ENCODE measurements at regions not wholly inside any gene's neighbourhood (a gene's known extent, or its start where the extent isn't known, plus 50 kb on each side); places are given as distances from the start of the nearest gene placed in this dataset.

- Histone ChIP-seq H3K36me3 (ENCODE audit: control insufficient read depth, insufficient read depth, low read length) (no peaks in the 10 kb centered on the region), H3K27me3 (replicated peaks; ENCODE audit: control insufficient read depth, insufficient read depth, low read length, poor library complexity, severe bottlenecking) (no peaks in the 10 kb centered on the region), H3K4me1 (ENCODE audit: control insufficient read depth, insufficient read depth, low read length, poor library complexity, severe bottlenecking) (no peaks in the 10 kb centered on the region), H3K9me3 (ENCODE audit: control insufficient read depth, low read length) (peaks cover 5% of the 10 kb centered on the region), H3K4me3 (ENCODE audit: insufficient read depth, low read depth, low read length, poor library complexity, severe bottlenecking) (no peak overlapping the region), H3K27ac (ENCODE audit: insufficient read depth, low read length, poor library complexity, severe bottlenecking) (no peak overlapping the region)
- no peak for DNase-seq
These were observed 562.2 kb upstream of the SLIT2 start for GRCh38 chr4:19689511-19689910.

DNA sequence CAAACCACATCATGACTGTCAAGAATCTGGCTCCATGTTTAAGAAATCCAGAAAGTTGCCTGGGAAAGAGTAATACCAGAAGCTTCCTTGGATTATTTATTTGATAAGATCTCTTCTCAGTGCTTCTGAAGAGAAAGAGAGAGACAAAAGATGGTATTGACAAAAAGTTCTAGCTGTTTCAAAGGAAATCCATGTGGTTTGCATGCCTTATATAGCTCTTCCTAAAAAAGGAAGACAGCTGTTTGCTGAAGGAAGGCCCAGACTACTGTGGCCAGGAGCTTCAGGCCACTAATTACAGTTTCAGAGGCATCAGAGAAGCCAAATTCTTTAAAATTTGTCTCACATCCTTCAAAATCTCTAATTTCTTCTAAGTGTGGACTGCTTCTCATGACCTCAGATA is 565.2 kb upstream of the SLIT2 start:
- DNase-seq, result no peak
- no peak overlapping the region for H3K4me3 ChIP-seq (ENCODE audit: insufficient read depth, low read depth, low read length, poor library complexity, severe bottlenecking)
- H3K27ac ChIP-seq (ENCODE audit: insufficient read depth, low read length, poor library complexity, severe bottlenecking), result no peak overlapping the region
- peaks cover 5% of the 10 kb centered on the region for H3K9me3 ChIP-seq (ENCODE audit: control insufficient read depth, low read length)
- H3K4me1 ChIP-seq (ENCODE audit: control insufficient read depth, insufficient read depth, low read length, poor library complexity, severe bottlenecking), result no peaks in the 10 kb centered on the region
- no peaks in the 10 kb centered on the region for H3K36me3 ChIP-seq (ENCODE audit: control insufficient read depth, insufficient read depth, low read length)
- H3K27me3 ChIP-seq (replicated peaks; ENCODE audit: control insufficient read depth, insufficient read depth, low read length, poor library complexity, severe bottlenecking), result no peaks in the 10 kb centered on the region

DNA sequence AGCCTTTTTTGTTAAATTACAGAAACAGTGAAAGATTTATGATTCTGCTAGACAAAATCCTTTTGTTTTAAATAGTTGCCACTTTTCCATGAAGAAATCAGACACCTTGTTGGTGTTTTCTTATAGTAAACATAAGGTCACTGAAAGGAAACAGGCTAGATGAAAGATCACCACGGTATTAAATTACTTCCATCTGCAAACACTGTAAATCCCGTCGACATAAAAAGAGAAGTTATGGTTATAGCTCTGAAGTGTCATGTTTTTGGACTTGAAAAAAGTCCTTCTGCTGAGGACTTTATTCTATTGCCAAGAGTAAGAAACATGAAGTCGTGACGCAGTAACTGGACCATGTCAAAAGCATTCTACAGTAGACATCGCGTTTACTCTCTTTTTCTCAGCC is 567.6 kb upstream of the SLIT2 start:
- H3K4me3 ChIP-seq (ENCODE audit: insufficient read depth, low read depth, low read length, poor library complexity, severe bottlenecking), result no peak overlapping the region
- DNase-seq, result no peak
- no peaks in the 10 kb centered on the region for H3K27me3 ChIP-seq (replicated peaks; ENCODE audit: control insufficient read depth, insufficient read depth, low read length, poor library complexity, severe bottlenecking)
- H3K27ac ChIP-seq (ENCODE audit: insufficient read depth, low read length, poor library complexity, severe bottlenecking), result no peak overlapping the region
- no peaks in the 10 kb centered on the region for H3K36me3 ChIP-seq (ENCODE audit: control insufficient read depth, insufficient read depth, low read length)
- H3K9me3 ChIP-seq (ENCODE audit: control insufficient read depth, low read length), result peaks cover 5% of the 10 kb centered on the region
- H3K4me1 ChIP-seq (ENCODE audit: control insufficient read depth, insufficient read depth, low read length, poor library complexity, severe bottlenecking), result no peaks in the 10 kb centered on the region

GRCh38 chr4:19683426-19683825 is 568.3 kb upstream of the SLIT2 start:
- H3K4me3 ChIP-seq (ENCODE audit: insufficient read depth, low read depth, low read length, poor library complexity, severe bottlenecking), result no peak overlapping the region
- no peak for DNase-seq
- no peak overlapping the region for H3K27ac ChIP-seq (ENCODE audit: insufficient read depth, low read length, poor library complexity, severe bottlenecking)
- H3K36me3 ChIP-seq (ENCODE audit: control insufficient read depth, insufficient read depth, low read length), result no peaks in the 10 kb centered on the region
- no peaks in the 10 kb centered on the region for H3K27me3 ChIP-seq (replicated peaks; ENCODE audit: control insufficient read depth, insufficient read depth, low read length, poor library complexity, severe bottlenecking)
- H3K4me1 ChIP-seq (ENCODE audit: control insufficient read depth, insufficient read depth, low read length, poor library complexity, severe bottlenecking), result no peaks in the 10 kb centered on the region
- peaks cover 5% of the 10 kb centered on the region for H3K9me3 ChIP-seq (ENCODE audit: control insufficient read depth, low read length)

DNA sequence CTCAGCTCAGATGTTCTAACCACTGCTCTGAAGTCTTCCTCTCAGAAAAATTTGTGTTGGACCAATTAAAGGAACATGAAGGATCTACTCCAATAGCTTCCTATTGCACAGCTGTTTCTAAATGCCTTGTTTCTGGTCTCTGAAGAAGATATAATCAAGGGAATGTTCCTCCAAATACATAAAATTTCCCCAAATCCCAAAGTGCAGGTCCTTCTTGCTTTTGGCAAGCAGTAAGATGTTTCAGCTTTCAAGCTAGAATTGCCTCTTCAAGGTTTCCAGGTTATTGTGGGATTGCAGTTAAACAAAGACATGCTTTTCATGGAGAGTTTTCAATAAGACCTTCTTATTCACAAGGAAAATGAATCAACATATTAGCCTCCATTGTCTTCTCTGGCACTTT is 574.5 kb upstream of the SLIT2 start:
- no peaks in the 10 kb centered on the region for H3K9me3 ChIP-seq (ENCODE audit: control insufficient read depth, low read length)
- H3K27me3 ChIP-seq (replicated peaks; ENCODE audit: control insufficient read depth, insufficient read depth, low read length, poor library complexity, severe bottlenecking), result no peaks in the 10 kb centered on the region
- H3K36me3 ChIP-seq (ENCODE audit: control insufficient read depth, insufficient read depth, low read length), result no peaks in the 10 kb centered on the region
- no peaks in the 10 kb centered on the region for H3K4me1 ChIP-seq (ENCODE audit: control insufficient read depth, insufficient read depth, low read length, poor library complexity, severe bottlenecking)
- H3K4me3 ChIP-seq (ENCODE audit: insufficient read depth, low read depth, low read length, poor library complexity, severe bottlenecking), result no peak overlapping the region
- H3K27ac ChIP-seq (ENCODE audit: insufficient read depth, low read length, poor library complexity, severe bottlenecking), result no peak overlapping the region
- DNase-seq, result no peak

DNA sequence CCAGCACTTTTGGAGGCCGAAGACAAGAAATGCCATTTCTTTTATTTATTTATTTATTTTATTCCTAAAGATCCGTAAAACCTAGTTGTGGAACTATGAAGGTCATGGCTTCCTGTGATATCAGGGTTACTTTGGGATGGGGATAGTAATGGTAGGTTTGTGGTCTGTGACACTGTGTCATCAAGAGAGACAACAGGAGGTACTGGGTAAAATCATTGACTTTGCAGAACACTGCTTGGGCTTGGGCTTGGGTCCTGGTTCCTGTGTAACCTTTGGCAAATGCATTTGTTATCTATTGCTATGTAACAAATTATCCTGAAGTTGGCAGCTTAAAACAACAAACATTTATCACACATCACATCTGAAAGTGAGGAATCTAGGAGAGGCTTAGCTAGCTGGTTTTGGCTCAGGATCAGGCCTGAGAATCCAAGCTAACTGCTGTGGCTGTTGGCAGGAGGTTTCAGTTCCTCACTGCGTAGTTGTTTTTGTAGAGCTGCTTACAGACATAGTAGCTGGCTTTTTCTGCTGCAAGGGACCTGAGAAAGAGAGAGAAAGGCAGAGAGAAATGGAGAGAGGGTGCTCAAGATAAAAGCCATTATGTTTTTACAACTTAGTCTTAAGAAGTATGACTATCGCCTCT is 576.4 kb upstream of the SLIT2 start:
- no peak for DNase-seq
- no peaks in the 10 kb centered on the region for H3K27me3 ChIP-seq (replicated peaks; ENCODE audit: control insufficient read depth, insufficient read depth, low read length, poor library complexity, severe bottlenecking)

GRCh38 chr4:19659101-19659500 is 592.6 kb upstream of the SLIT2 start:
- Histone ChIP-seq H3K36me3 (ENCODE audit: control insufficient read depth, insufficient read depth, low read length) (no peaks in the 10 kb centered on the region), H3K27ac (ENCODE audit: insufficient read depth, low read length, poor library complexity, severe bottlenecking) (no peak overlapping the region), H3K4me3 (ENCODE audit: insufficient read depth, low read depth, low read length, poor library complexity, severe bottlenecking) (no peak overlapping the region), H3K4me1 (ENCODE audit: control insufficient read depth, insufficient read depth, low read length, poor library complexity, severe bottlenecking) (no peaks in the 10 kb centered on the region), H3K9me3 (ENCODE audit: control insufficient read depth, low read length) (no peaks in the 10 kb centered on the region), H3K27me3 (replicated peaks; ENCODE audit: control insufficient read depth, insufficient read depth, low read length, poor library complexity, severe bottlenecking) (no peaks in the 10 kb centered on the region)
- no peak for DNase-seq

More for the DNA sequence above, 576.4 kb upstream of the SLIT2 start:
- Histone ChIP-seq H3K4me1 (ENCODE audit: control insufficient read depth, insufficient read depth, low read length, poor library complexity, severe bottlenecking) (no peaks in the 10 kb centered on the region), H3K9me3 (ENCODE audit: control insufficient read depth, low read length) (no peaks in the 10 kb centered on the region), H3K36me3 (ENCODE audit: control insufficient read depth, insufficient read depth, low read length) (no peaks in the 10 kb centered on the region), H3K27ac (ENCODE audit: insufficient read depth, low read length, poor library complexity, severe bottlenecking) (no peak overlapping the region), H3K4me3 (ENCODE audit: insufficient read depth, low read depth, low read length, poor library complexity, severe bottlenecking) (no peak overlapping the region)

GRCh38 chr4:19657856-19658255 is 593.8 kb upstream of the SLIT2 start:
- Histone ChIP-seq H3K4me1 (ENCODE audit: control insufficient read depth, insufficient read depth, low read length, poor library complexity, severe bottlenecking) (no peaks in the 10 kb centered on the region), H3K9me3 (ENCODE audit: control insufficient read depth, low read length) (no peaks in the 10 kb centered on the region), H3K4me3 (ENCODE audit: insufficient read depth, low read depth, low read length, poor library complexity, severe bottlenecking) (no peak overlapping the region), H3K36me3 (ENCODE audit: control insufficient read depth, insufficient read depth, low read length) (no peaks in the 10 kb centered on the region), H3K27ac (ENCODE audit: insufficient read depth, low read length, poor library complexity, severe bottlenecking) (no peak overlapping the region), H3K27me3 (replicated peaks; ENCODE audit: control insufficient read depth, insufficient read depth, low read length, poor library complexity, severe bottlenecking) (no peaks in the 10 kb centered on the region)
- DNase-seq, result no peak

DNA sequence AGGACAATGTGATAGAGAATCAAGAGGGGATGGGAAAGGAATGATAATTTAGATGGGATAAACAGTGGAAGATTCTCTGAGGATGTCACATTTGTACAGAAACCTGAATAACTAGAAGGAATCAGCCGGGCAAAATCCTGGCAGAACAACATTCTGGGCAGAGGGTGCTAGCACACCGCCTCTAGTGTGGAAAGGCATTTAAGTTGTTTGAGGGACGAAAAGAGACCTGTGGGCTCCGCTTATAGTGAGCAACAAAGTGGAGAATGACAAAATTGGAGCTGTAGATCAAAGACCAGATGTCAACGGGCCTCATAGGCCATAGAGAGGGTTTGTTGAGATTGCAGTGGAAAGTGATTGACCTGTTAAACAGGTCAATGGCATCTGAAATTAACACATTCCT is 596.0 kb upstream of the SLIT2 start:
- Histone ChIP-seq H3K4me1 (ENCODE audit: control insufficient read depth, insufficient read depth, low read length, poor library complexity, severe bottlenecking) (no peaks in the 10 kb centered on the region), H3K9me3 (ENCODE audit: control insufficient read depth, low read length) (no peaks in the 10 kb centered on the region), H3K27me3 (replicated peaks; ENCODE audit: control insufficient read depth, insufficient read depth, low read length, poor library complexity, severe bottlenecking) (no peaks in the 10 kb centered on the region), H3K36me3 (ENCODE audit: control insufficient read depth, insufficient read depth, low read length) (no peaks in the 10 kb centered on the region), H3K27ac (ENCODE audit: insufficient read depth, low read length, poor library complexity, severe bottlenecking) (no peak overlapping the region), H3K4me3 (ENCODE audit: insufficient read depth, low read depth, low read length, poor library complexity, severe bottlenecking) (no peak overlapping the region)
- no peak for DNase-seq

DNA sequence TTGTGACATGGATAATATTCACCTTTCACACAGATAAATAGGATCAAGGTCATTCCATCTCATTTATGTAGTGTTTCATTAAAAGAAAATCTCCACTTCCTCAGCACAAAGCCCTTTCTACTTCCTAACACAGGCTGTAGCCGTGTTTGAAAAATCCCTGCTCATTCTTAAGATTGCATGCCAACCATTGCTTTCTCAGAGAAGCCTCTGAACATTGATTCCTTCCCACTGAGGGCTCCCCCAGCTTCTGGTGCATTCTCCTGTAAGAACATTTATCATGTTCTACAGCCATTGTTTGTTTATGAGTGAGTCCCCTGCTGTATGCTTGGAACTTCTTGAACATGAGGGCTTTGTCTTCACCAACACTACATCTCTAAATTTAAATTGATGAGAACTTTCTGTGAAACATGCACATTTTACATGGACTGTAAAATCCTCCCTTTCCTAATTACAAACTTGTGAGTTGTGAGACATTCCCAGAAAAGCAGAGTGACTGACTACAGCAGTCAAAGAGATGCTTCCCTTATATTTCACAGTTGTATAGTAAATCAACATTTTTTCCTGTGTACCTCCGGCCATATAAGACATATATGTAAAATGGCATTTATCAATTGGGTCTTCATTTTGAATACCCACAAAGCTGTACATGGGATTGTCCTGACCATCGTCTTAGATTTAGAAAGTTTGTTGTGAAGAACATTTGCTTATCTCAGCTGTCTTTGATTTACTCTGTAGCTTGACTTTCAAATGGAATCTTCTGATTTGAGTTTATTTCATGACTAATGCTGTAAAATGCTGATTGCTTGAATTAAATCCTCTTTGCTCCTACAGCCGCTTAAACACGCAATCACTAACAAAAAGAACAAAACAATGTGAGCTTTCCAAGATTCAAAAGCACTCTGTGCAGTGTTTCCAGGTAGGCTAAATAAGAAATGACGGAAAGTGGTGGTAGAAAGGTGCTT is 600.5 kb upstream of the SLIT2 start:
- no peaks in the 10 kb centered on the region for H3K4me1 ChIP-seq (ENCODE audit: control insufficient read depth, insufficient read depth, low read length, poor library complexity, severe bottlenecking)
- H3K9me3 ChIP-seq (ENCODE audit: control insufficient read depth, low read length), result no peaks in the 10 kb centered on the region
- H3K4me3 ChIP-seq (ENCODE audit: insufficient read depth, low read depth, low read length, poor library complexity, severe bottlenecking), result no peak overlapping the region
- H3K36me3 ChIP-seq (ENCODE audit: control insufficient read depth, insufficient read depth, low read length), result no peaks in the 10 kb centered on the region
- no peak for DNase-seq
- no peak overlapping the region for H3K27ac ChIP-seq (ENCODE audit: insufficient read depth, low read length, poor library complexity, severe bottlenecking)
- H3K27me3 ChIP-seq (replicated peaks; ENCODE audit: control insufficient read depth, insufficient read depth, low read length, poor library complexity, severe bottlenecking), result no peaks in the 10 kb centered on the region
